ENCODE measurements at regions not wholly inside any gene's neighbourhood (a gene's known extent, or its start where the extent isn't known, plus 50 kb on each side); places are given as distances from the start of the nearest gene placed in this dataset.

- ChIA-PET POLR2A (no interaction called here), CTCF (no interaction called here)
- no peak for ATAC-seq
- Mint-ChIP-seq H3K36me3 (ENCODE audit: low read depth) (no peaks in the 10 kb centered on the region), H3K27ac (no peak overlapping the region), H3K27me3 (ENCODE audit: low read depth) (no peaks in the 10 kb centered on the region), H3K4me1 (ENCODE audit: low read depth) (no peaks in the 10 kb centered on the region), H3K9me3 (ENCODE audit: insufficient read depth) (no peaks in the 10 kb centered on the region), H3K4me3 (no peak overlapping the region)
- DNase-seq, result no peak
Observed at GRCh38 chr3:144289057-144289456, 317.4 kb downstream of the DIPK2A start.

DNA sequence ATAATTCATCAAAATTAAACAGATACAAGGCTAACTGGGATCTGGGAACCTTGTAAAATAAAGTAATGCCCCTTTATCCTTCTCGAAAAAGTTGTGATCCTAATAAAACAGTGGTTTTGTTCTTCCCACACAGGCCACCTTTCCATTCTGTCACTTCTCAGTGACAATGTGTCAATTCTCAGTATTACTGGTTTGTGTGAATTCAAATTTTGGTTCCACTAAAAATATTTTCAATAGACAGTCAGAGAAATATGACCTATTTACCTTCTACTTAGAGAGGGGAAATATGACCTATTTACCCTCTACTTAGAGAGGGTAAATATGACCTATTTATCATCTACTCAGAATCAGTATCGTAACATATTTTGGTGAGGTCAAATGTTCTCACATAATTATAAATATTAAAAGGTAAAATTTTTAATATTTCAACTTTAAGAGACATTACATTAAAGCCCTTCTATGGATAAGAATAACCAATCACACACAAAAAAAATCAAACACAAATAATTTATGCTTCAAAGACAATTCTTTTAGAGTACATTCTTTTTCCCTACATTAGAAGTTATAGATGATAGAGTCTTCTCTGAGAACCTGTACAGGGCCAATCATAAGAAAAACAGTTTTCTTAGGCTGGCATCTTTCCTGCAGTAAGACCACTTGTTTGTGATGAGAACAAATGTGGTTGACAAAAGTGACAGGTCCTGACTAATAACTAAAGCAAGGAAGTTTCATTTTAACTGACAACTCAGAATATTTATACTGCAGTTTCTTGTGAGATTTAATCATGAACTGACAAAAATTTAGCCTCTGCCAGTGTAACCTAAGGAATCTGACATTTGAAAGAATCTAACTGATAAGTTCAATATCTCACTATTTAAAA, 323.3 kb downstream of the DIPK2A start:
- ChIA-PET POLR2A (no interaction called here), CTCF (no interaction called here)
- Mint-ChIP-seq H3K36me3 (ENCODE audit: low read depth) (no peaks in the 10 kb centered on the region), H3K9me3 (ENCODE audit: insufficient read depth) (no peaks in the 10 kb centered on the region), H3K4me3 (no peak overlapping the region), H3K27me3 (ENCODE audit: low read depth) (no peaks in the 10 kb centered on the region), H3K27ac (no peak overlapping the region), H3K4me1 (ENCODE audit: low read depth) (no peaks in the 10 kb centered on the region)
- no peak for DNase-seq
- ATAC-seq, result no peak

- POLR2A ChIA-PET, result no interaction called here
- H3K27ac Mint-ChIP-seq, result no peak overlapping the region
- H3K9me3 Mint-ChIP-seq (ENCODE audit: insufficient read depth), result no peaks in the 10 kb centered on the region
- CTCF ChIA-PET, result no interaction called here
- no peaks in the 10 kb centered on the region for H3K4me1 Mint-ChIP-seq (ENCODE audit: low read depth)
- H3K27me3 Mint-ChIP-seq (ENCODE audit: low read depth), result no peaks in the 10 kb centered on the region
- DNase-seq (no peak), ATAC-seq (no peak)
- H3K4me3 Mint-ChIP-seq, result no peak overlapping the region
- no peaks in the 10 kb centered on the region for H3K36me3 Mint-ChIP-seq (ENCODE audit: low read depth)
Observed at GRCh38 chr3:144295613-144296012, 324.0 kb downstream of the DIPK2A start.

DNA sequence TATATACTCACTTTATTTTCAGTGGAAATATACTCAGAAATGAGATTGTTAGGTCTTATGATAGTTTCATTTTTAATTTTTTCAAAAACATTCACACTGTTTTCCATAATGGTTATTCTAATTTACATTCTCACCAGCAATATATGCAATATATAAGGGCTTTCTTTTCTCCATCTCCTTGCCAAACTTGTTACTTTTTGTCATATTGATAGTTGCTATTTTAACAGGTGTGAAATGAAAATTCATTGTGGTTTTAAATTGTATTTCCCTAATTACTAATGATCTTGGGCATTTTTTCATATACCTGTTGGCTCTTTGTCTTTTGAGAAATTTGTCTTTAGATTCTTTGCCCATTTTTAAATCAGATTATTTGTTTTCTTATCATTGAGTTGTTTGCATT, 325.2 kb downstream of the DIPK2A start:
- Mint-ChIP-seq H3K9me3 (ENCODE audit: insufficient read depth) (no peaks in the 10 kb centered on the region), H3K27me3 (ENCODE audit: low read depth) (no peaks in the 10 kb centered on the region), H3K4me1 (ENCODE audit: low read depth) (no peaks in the 10 kb centered on the region), H3K4me3 (no peak overlapping the region), H3K27ac (no peak overlapping the region), H3K36me3 (ENCODE audit: low read depth) (no peaks in the 10 kb centered on the region)
- ChIA-PET CTCF (no interaction called here), POLR2A (no interaction called here)
- DNase-seq (no peak), ATAC-seq (no peak)

- H3K4me3 Mint-ChIP-seq, result no peak overlapping the region
- H3K9me3 Mint-ChIP-seq (ENCODE audit: insufficient read depth), result no peaks in the 10 kb centered on the region
- H3K36me3 Mint-ChIP-seq (ENCODE audit: low read depth), result no peaks in the 10 kb centered on the region
- POLR2A ChIA-PET, result no interaction called here
- CTCF ChIA-PET, result no interaction called here
- no peak overlapping the region for H3K27ac Mint-ChIP-seq
- DNase-seq (no peak), ATAC-seq (no peak)
- H3K27me3 Mint-ChIP-seq (ENCODE audit: low read depth), result no peaks in the 10 kb centered on the region
- H3K4me1 Mint-ChIP-seq (ENCODE audit: low read depth), result no peaks in the 10 kb centered on the region
Observed at GRCh38 chr3:144301863-144302262, 330.2 kb downstream of the DIPK2A start.

DNA sequence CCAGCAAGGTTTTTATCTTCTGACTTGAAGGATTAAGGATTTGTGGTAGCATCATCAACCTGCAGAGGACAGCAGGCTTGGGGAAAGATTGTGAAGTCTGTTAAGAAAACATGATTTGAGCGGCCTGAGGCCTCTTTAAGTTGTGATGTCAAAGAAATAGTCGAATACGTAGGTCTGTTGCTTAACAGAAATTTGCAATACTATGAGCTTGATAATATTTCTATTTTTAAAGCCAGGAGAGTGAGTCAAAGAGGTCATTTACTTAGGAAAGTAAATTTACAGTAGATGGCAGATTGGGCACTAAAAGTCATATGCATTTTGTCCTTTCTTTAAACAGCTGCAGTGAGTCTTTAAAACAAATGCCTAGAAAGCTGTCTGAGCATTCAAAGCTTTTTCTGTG, 336.3 kb downstream of the DIPK2A start:
- no peak for DNase-seq
- no peak for ATAC-seq
- Mint-ChIP-seq H3K27me3 (ENCODE audit: low read depth) (no peaks in the 10 kb centered on the region), H3K36me3 (ENCODE audit: low read depth) (no peaks in the 10 kb centered on the region), H3K4me1 (ENCODE audit: low read depth) (no peaks in the 10 kb centered on the region), H3K4me3 (no peak overlapping the region), H3K9me3 (ENCODE audit: insufficient read depth) (no peaks in the 10 kb centered on the region), H3K27ac (no peak overlapping the region)
- POLR2A ChIA-PET, result no interaction called here
- CTCF ChIA-PET, result interaction anchor here (1.8 kb wide), 1 partner anchor 11 kb away, joined by 7 read pairs; no protein-coding TSS in a partner anchor

DNA sequence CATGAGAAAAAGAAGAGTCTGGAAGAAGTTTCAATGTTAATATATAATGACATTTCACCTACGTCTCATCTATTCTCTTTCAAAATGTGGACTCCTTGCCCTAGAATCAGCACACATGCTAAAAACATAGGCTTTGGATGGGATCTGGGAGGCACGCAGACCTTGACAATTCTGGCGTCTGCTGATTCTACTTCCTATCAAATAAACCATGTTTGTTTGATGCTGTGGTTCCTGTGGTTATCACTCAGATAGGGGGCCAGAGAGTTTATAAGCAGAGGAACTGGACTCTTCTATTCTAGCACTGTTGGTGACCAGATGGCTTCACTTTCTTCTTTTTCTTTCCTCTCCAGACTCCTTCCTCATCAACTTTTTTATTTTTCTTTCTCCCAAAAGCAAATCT, 336.8 kb downstream of the DIPK2A start:
- H3K36me3 Mint-ChIP-seq (ENCODE audit: low read depth), result no peaks in the 10 kb centered on the region
- no peaks in the 10 kb centered on the region for H3K9me3 Mint-ChIP-seq (ENCODE audit: insufficient read depth)
- ATAC-seq, result no peak
- H3K4me3 Mint-ChIP-seq, result no peak overlapping the region
- POLR2A ChIA-PET, result no interaction called here
- no peak for DNase-seq
- no peak overlapping the region for H3K27ac Mint-ChIP-seq
- CTCF ChIA-PET, result interaction anchor here (1.8 kb wide), 1 partner anchor 10 kb away, joined by 7 read pairs; no protein-coding TSS in a partner anchor
- no peaks in the 10 kb centered on the region for H3K4me1 Mint-ChIP-seq (ENCODE audit: low read depth)
- H3K27me3 Mint-ChIP-seq (ENCODE audit: low read depth), result no peaks in the 10 kb centered on the region

DNA sequence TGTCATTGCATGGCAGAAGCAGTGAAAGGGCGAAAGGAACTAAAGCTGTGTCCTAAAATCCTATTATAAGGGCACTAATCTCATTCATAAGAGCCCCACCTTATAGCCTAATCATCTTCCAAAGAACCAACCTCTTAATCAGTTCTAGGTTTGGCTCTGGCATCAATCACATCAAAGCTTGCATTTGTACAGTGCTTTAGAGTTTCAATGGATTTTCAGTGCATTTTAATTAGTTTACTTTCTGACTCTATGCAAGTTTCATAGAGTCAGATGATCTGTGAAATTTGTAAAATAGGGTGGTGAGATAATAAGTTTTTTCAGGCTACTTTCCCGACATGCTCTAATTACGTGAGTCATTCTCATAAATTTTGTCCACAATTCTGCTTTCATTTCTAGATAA, 341.1 kb downstream of the DIPK2A start:
- Mint-ChIP-seq H3K4me1 (ENCODE audit: low read depth) (no peaks in the 10 kb centered on the region), H3K27me3 (ENCODE audit: low read depth) (no peaks in the 10 kb centered on the region), H3K27ac (no peak overlapping the region), H3K36me3 (ENCODE audit: low read depth) (no peaks in the 10 kb centered on the region), H3K4me3 (no peak overlapping the region), H3K9me3 (ENCODE audit: insufficient read depth) (no peaks in the 10 kb centered on the region)
- no peak for DNase-seq
- no peak for ATAC-seq
- ChIA-PET CTCF (no interaction called here), POLR2A (no interaction called here)

- H3K27ac Mint-ChIP-seq, result no peak overlapping the region
- DNase-seq (no peak), ATAC-seq (no peak)
- no peaks in the 10 kb centered on the region for H3K9me3 Mint-ChIP-seq (ENCODE audit: insufficient read depth)
- H3K27me3 Mint-ChIP-seq (ENCODE audit: low read depth), result no peaks in the 10 kb centered on the region
- no peaks in the 10 kb centered on the region for H3K36me3 Mint-ChIP-seq (ENCODE audit: low read depth)
- CTCF ChIA-PET, result no interaction called here
- POLR2A ChIA-PET, result no interaction called here
- no peak overlapping the region for H3K4me3 Mint-ChIP-seq
- no peaks in the 10 kb centered on the region for H3K4me1 Mint-ChIP-seq (ENCODE audit: low read depth)
Observed at GRCh38 chr3:144314946-144315345, 343.3 kb downstream of the DIPK2A start.

DNA sequence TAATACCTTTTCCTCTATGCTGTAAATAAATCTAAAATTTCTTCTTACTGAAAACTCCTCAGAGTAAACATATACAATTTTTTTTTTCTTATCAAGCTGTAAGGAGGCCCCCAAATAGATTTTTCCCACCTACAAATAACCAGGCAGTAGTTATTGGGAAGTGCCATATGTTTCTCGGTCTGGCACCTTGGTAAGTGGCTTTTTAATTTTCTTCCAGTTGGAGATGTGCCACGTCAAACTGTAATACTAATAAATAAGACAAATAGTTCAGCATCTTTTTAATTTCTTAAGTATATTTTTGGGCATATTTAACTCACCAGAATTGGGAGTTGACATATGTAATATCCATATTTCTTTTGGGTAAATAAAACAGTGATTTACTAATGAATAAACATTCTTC, 346.3 kb downstream of the DIPK2A start:
- H3K36me3 Mint-ChIP-seq (ENCODE audit: low read depth), result no peaks in the 10 kb centered on the region
- POLR2A ChIA-PET, result no interaction called here
- no peak overlapping the region for H3K4me3 Mint-ChIP-seq
- no peak overlapping the region for H3K27ac Mint-ChIP-seq
- H3K9me3 Mint-ChIP-seq (ENCODE audit: insufficient read depth), result no peaks in the 10 kb centered on the region
- DNase-seq, result no peak
- CTCF ChIA-PET, result interaction anchor here (2.0 kb wide), 1 partner anchor 9 kb away, joined by 7 read pairs; no protein-coding TSS in a partner anchor
- H3K4me1 Mint-ChIP-seq (ENCODE audit: low read depth), result no peaks in the 10 kb centered on the region
- H3K27me3 Mint-ChIP-seq (ENCODE audit: low read depth), result no peaks in the 10 kb centered on the region
- ATAC-seq, result no peak

DNA sequence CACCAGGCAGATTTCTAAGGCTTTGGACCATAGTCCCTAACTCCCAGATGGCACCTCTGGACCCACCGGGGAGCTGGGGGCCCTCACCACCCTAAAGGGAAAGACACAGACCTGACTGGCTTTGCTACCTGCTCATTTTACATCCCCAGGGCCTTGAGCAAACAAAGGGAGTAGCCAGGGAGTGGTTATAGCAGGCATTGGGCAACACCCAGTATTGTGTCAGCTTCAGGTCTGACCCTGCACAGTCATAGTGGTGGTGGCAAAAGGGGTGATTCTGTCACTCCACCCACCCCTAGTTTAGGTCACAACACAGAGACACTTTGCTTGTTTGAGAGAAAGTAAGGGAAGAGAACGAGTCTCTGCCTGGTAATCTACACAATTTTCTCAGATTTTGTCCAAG, 352.5 kb downstream of the DIPK2A start:
- H3K27me3 Mint-ChIP-seq (ENCODE audit: low read depth), result no peaks in the 10 kb centered on the region
- ATAC-seq, result no peak
- DNase-seq, result no peak
- no peaks in the 10 kb centered on the region for H3K9me3 Mint-ChIP-seq (ENCODE audit: insufficient read depth)
- CTCF ChIA-PET, result no interaction called here
- POLR2A ChIA-PET, result no interaction called here
- H3K36me3 Mint-ChIP-seq (ENCODE audit: low read depth), result no peaks in the 10 kb centered on the region
- no peaks in the 10 kb centered on the region for H3K4me1 Mint-ChIP-seq (ENCODE audit: low read depth)
- no peak overlapping the region for H3K27ac Mint-ChIP-seq
- no peak overlapping the region for H3K4me3 Mint-ChIP-seq

DNA sequence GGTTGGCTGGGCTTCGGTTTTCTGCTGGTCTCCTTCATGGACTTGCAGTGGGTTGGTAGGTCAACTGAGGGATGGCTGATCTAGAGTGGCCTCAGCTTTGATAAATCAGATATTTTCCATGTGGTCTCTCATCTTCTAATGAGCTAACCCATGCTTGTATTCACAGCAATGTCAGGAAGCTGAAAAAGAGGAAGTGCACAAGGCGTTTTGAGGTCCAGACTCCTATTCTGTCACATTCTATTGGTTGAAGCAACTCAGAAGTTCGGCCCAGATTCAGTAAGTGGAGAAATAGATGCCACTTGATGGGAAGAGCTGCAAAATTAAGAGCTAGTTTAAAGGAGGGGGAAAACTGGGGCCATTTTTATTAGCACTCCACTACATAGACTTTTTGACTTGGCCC, 361.2 kb downstream of the DIPK2A start:
- ATAC-seq, result no peak
- Mint-ChIP-seq H3K9me3 (ENCODE audit: insufficient read depth) (no peaks in the 10 kb centered on the region), H3K4me3 (no peak overlapping the region), H3K36me3 (ENCODE audit: low read depth) (no peaks in the 10 kb centered on the region), H3K27ac (no peak overlapping the region), H3K27me3 (ENCODE audit: low read depth) (no peaks in the 10 kb centered on the region), H3K4me1 (ENCODE audit: low read depth) (no peaks in the 10 kb centered on the region)
- DNase-seq, result no peak
- CTCF ChIA-PET, result no interaction called here
- POLR2A ChIA-PET, result no interaction called here

- H3K4me3 Mint-ChIP-seq, result no peak overlapping the region
- no peak overlapping the region for H3K27ac Mint-ChIP-seq
- no peak for ATAC-seq
- H3K36me3 Mint-ChIP-seq (ENCODE audit: low read depth), result no peaks in the 10 kb centered on the region
- DNase-seq, result no peak
- no peaks in the 10 kb centered on the region for H3K27me3 Mint-ChIP-seq (ENCODE audit: low read depth)
- POLR2A ChIA-PET, result no interaction called here
- CTCF ChIA-PET, result no interaction called here
- H3K9me3 Mint-ChIP-seq (ENCODE audit: insufficient read depth), result no peaks in the 10 kb centered on the region
- peaks cover 9% of the 10 kb centered on the region for H3K4me1 Mint-ChIP-seq (ENCODE audit: low read depth)
Observed at GRCh38 chr3:144341471-144341870, 369.8 kb downstream of the DIPK2A start.
